ENCODE measurements at regions not wholly inside any gene's neighbourhood (a gene's known extent, or its start where the extent isn't known, plus 50 kb on each side); places are given as distances from the start of the nearest gene placed in this dataset.

GRCh38 chr3:95759614-95760301, 1054.6 kb upstream of the EPHA6 start:
- TF ChIP-seq POLR2A (conservative IDR thresholded peaks at IDR 0.05), result no peak
- no peak for TF ChIP-seq ZNF124 (CRISPR knock-in tag; IDR thresholded peaks at IDR 0.05)
- no peak for TF ChIP-seq EGR1 (conservative IDR thresholded peaks at IDR 0.05)
- no peak for TF ChIP-seq REST (IDR thresholded peaks at IDR 0.05; ENCODE audit: borderline replicate concordance)
- TF ChIP-seq REST (CRISPR knock-in tag; IDR thresholded peaks at IDR 0.05; ENCODE audit: low read depth), result no peak
- no peak for TF ChIP-seq KAT8 (IDR thresholded peaks at IDR 0.05; ENCODE audit: low read depth)
- TF ChIP-seq RFX7 (CRISPR knock-in tag; IDR thresholded peaks at IDR 0.05), result no peak
- TF ChIP-seq EZH2 (IDR thresholded peaks at IDR 0.05; ENCODE audit: borderline replicate concordance, low read depth, low read length), result no peak
- no peak for TF ChIP-seq BCL6 (CRISPR knock-in tag; IDR thresholded peaks at IDR 0.05)
- TF ChIP-seq SMC3 (conservative IDR thresholded peaks at IDR 0.05; ENCODE audit: insufficient read depth, low read depth, low read length), result no peak
- no peak for TF ChIP-seq TCF7L2 (IDR thresholded peaks at IDR 0.05; ENCODE audit: low read depth, low read length)

Measured in K562 (cell line).